Ammon's horn (tissue), 1 donor: ENCODE measurements at regions not wholly inside any gene's neighbourhood (a gene's known extent, or its start where the extent isn't known, plus 50 kb on each side); places are given as distances from the start of the nearest gene placed in this dataset.
"Not testable (repeated sequence)": the region's sequence is repeated elsewhere in the genome, so short reads cannot be mapped to it uniquely, and the experiment has no call there.

Experiments
- DNase-seq: peaks from one replicate; pipeline ENCODE4 v3.0.0-alpha.2; 2016; ENCODE audit warnings: low spot score

DNA sequence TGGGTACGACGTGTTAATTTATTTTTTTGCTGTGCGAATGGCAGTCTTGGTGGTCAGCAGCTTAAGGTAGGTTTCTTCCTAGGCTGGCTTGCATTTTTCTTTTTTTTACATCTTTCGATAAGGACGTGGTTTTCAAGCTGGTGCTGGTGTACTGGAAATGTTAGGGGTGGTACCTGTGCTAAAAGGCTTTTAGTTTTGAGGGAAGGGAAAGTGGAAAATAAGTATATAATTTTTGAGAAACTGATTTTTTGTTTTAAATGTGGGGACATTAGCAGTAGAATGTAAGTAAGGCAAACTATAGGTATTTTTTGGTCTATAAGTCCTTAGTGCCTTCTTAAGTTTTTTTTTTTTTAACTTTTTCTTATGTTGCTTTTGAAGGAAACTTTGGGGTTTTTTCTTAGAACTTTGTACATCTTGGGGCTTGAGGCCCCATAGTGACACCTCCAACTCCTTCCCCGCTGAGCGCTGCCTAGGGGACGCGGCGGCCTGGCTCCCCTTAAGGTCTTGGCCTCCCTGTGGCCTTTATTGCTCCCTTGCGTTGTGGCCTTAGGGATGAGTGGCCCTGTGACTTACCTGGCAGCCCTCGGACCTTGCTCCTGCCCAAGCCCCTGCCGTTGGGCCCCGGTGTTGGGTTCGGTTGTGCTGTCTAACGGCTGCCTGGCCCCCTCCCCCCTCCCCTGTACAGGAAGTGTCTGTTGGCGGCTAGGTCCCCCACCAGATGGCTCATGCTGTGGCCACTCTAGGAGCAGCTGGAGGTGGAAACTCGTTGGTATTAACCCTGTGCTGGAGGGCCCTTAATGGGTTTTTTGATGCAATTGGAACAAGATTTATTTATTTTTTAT lies 88.0 kb upstream of the RPRML start:
- peak; percentile 92 for DNase-seq

DNA sequence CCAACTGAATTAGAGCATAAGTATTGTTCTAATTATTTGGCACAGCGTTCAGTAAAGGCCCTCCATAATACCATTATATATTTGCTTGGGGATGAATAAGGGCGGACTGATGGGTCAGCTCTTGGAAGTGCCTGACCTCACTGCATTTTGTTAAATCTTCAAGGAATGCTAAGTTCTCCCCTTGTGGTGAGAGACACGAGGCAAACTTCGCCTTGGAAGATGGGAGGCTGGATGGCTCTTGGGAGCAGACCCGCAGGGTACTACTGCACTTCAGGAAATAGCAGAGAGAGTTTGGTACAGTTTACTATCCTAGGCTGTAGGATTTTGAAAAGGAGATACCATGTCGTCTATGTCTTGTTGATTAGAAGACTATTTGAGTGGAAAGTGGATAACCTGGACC lies 87.0 kb upstream of the RPRML start:
- DNase-seq, result no peak

DNA sequence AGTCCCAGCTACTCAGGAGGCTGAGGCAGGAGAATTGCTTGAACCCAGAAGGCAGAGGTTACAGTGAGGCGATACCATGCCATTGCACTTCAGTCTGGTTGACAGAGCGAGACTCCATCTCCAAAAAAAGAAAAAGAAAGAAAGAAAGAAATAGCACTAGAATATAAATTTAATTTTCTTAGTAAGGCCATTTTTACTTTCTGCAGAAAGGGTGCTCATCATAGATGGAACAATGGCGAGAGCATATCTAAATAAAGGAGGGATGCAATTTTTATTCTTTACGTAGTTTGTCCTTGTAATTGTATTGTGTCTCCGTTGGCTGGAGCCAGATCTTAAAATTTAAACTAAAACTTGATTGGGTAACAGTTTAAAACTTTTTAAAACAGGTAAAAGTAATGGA lies 85.6 kb upstream of the RPRML start:
- DNase-seq, result no peak

GRCh38 chr17:47063475-47063874 lies 84.4 kb upstream of the RPRML start:
- no peak for DNase-seq

- DNase-seq, result not testable (repeated sequence)
These were observed 83.8 kb upstream of the RPRML start for GRCh38 chr17:47062851-47063250.

- not testable (repeated sequence) for DNase-seq
These were observed 81.0 kb upstream of the RPRML start for GRCh38 chr17:47060005-47060404.

GRCh38 chr17:47057830-47058229 lies 78.8 kb upstream of the RPRML start:
- DNase-seq, result no peak

- not testable (repeated sequence) for DNase-seq
These were observed 78.2 kb upstream of the RPRML start for GRCh38 chr17:47057279-47057678.

- not testable (repeated sequence) for DNase-seq
These were observed 77.6 kb upstream of the RPRML start for GRCh38 chr17:47056687-47057086.
